CD4-positive, alpha-beta T cell (primary cell): ENCODE measurements at regions not wholly inside any gene's neighbourhood (a gene's known extent, or its start where the extent isn't known, plus 50 kb on each side); places are given as distances from the start of the nearest gene placed in this dataset.

Experiments
- ATAC-seq: fragments of 200-7000 bp; cut with Tn5 transposase; one replicate; pipeline ENCODE4 v1.10.0; 2022; ENCODE audit warnings: mild to moderate bottlenecking; ENCODE audit not compliant: poor library complexity
- CTCF ChIA-PET: fragments of 350-600 bp; sonication (Branson Sonifier 250); formaldehyde crosslinking; loops from one replicate; lab custom pipeline; 2021; ENCODE audit warnings: antibody characterized with exemption, inconsistent platforms; lab: Charles Lee
- POLR2A ChIA-PET: fragments of 350-600 bp; sonication (Branson Sonifier 250); formaldehyde crosslinking; loops from one replicate; lab custom pipeline; 2021; ENCODE audit warnings: antibody characterized with exemption, inconsistent platforms; lab: Charles Lee
- DNase-seq, 14 experiments: peaks; one replicate each; pipeline ENCODE4 v3.0.0-alpha.2; 2013 to 2020; ENCODE audit warnings: mixed read lengths in 2 of 14
- H3K27ac ChIP-seq, 2 donors: one replicate each; pipeline versions ENCODE4 v1.5.1 to v1.7.0; 2013; ENCODE audit warnings: low read length in 2 of 2, low read depth in 1 of 2, mild to moderate bottlenecking in 1 of 2
- H3K27me3 ChIP-seq, 2 experiments: 1 replicate in 1 of 2; 2 replicates in 1 of 2; pipeline versions ENCODE4 v1.6.1 to v1.7.0; 2013; ENCODE audit warnings: low read length in 2 of 2, control low read depth in 1 of 2, mild to moderate bottlenecking in 1 of 2, moderate library complexity in 1 of 2; ENCODE audit not compliant: insufficient read depth in 2 of 2, control insufficient read depth in 1 of 2
- H3K36me3 ChIP-seq: one replicate; pipeline ENCODE4 v1.6.1; 2013; ENCODE audit warnings: low read length, control low read depth; ENCODE audit not compliant: insufficient read depth
- H3K4me1 ChIP-seq: one replicate; pipeline ENCODE4 v1.6.1; 2013; ENCODE audit warnings: low read length, control low read depth; ENCODE audit not compliant: insufficient read depth
- H3K4me3 ChIP-seq: one replicate; pipeline ENCODE4 v1.5.1; 2013; ENCODE audit warnings: mild to moderate bottlenecking, low read length, moderate library complexity
- H3K9me3 ChIP-seq, 2 experiments: 1 replicate in 1 of 2; 2 replicates in 1 of 2; pipeline versions ENCODE4 v1.6.1 to v1.7.0; 2013; ENCODE audit warnings: low read length in 2 of 2, mild to moderate bottlenecking in 2 of 2, control low read depth in 1 of 2, moderate library complexity in 1 of 2; ENCODE audit not compliant: control insufficient read depth in 1 of 2, insufficient read depth in 1 of 2
- H3K27ac Mint-ChIP-seq: one replicate; pipeline ENCODE4 v1.8.0; 2020; ENCODE audit warnings: mixed read lengths
- H3K27me3 Mint-ChIP-seq: one replicate; pipeline ENCODE4 v1.8.0; 2021; ENCODE audit warnings: mixed read lengths
- H3K36me3 Mint-ChIP-seq: one replicate; pipeline ENCODE4 v1.8.0; 2021; ENCODE audit warnings: low read depth, mixed read lengths
- H3K4me1 Mint-ChIP-seq: one replicate; pipeline ENCODE4 v1.8.0; 2021; ENCODE audit warnings: low read depth, mixed read lengths
- H3K4me3 Mint-ChIP-seq: one replicate; pipeline ENCODE4 v1.8.0; 2020; ENCODE audit warnings: mild to moderate bottlenecking, mixed read lengths
- H3K9me3 Mint-ChIP-seq: one replicate; pipeline ENCODE4 v1.8.0; 2020; ENCODE audit warnings: mixed read lengths
- CTCF ChIP-seq: fragments of 200-600 bp; IDR thresholded peaks from one replicate; pipeline ENCODE4 v1.8.0; 2022; ENCODE audit warnings: antibody characterized with exemption, mild to moderate bottlenecking
- intact Hi-C, 2 experiments: fragments of 100-400 bp; cut with DNase I in 1 of 2; cut with micrococcal nuclease in 1 of 2; formaldehyde crosslinking; loops; one replicate each; pipeline versions ENCODE4 v1.15.1 to v1.9.0; 2023 to 2025; cut with DNase I, micrococcal nuclease

- no peak overlapping the region for H3K4me3 ChIP-seq
- H3K4me3 Mint-ChIP-seq = no peak overlapping the region
- H3K36me3 ChIP-seq = no peaks in the 10 kb centered on the region
- H3K9me3 Mint-ChIP-seq = no peaks in the 10 kb centered on the region
- no peak for TF ChIP-seq CTCF
- POLR2A ChIA-PET = no interaction called here
- no peaks in the 10 kb centered on the region for H3K9me3 ChIP-seq
- intact Hi-C loops = no loop called here
- H3K27ac Mint-ChIP-seq = peak overlapping the region; percentile 52
- H3K27me3 Mint-ChIP-seq = no peaks in the 10 kb centered on the region
- peaks cover 58% of the 10 kb centered on the region for H3K4me1 Mint-ChIP-seq
- H3K27me3 ChIP-seq = no peaks in the 10 kb centered on the region
- peak overlapping the region; percentile 8 to 24 for H3K27ac ChIP-seq
- H3K4me1 ChIP-seq = peaks cover 43% of the 10 kb centered on the region
- peak; percentile 30 for ATAC-seq
- peak in 4 of 14 experiments; percentile 17 to 55 (median 32) for DNase-seq
- CTCF ChIA-PET = no interaction called here
- H3K36me3 Mint-ChIP-seq = no peaks in the 10 kb centered on the region
Observed at GRCh38 chr3:72343078-72343477, 505.2 kb downstream of the SHQ1 start.

- H3K4me3 ChIP-seq = no peak overlapping the region
- H3K4me1 ChIP-seq = peaks cover 36% of the 10 kb centered on the region
- H3K9me3 ChIP-seq = no peaks in the 10 kb centered on the region
- POLR2A ChIA-PET = interaction anchor here (1.2 kb wide), 1 partner anchor 79 kb away, joined by 3 read pairs; no protein-coding TSS in a partner anchor
- TF ChIP-seq CTCF = no peak
- intact Hi-C loops = no loop called here
- ATAC-seq (no peak), DNase-seq (no peak)
- no peak overlapping the region for H3K27ac ChIP-seq
- Mint-ChIP-seq H3K4me3 (no peak overlapping the region), H3K4me1 (peaks cover 51% of the 10 kb centered on the region), H3K9me3 (no peaks in the 10 kb centered on the region), H3K27me3 (no peaks in the 10 kb centered on the region), H3K36me3 (no peaks in the 10 kb centered on the region), H3K27ac (peak overlapping the region; percentile 52)
- H3K27me3 ChIP-seq = no peaks in the 10 kb centered on the region
- CTCF ChIA-PET = no interaction called here
- no peaks in the 10 kb centered on the region for H3K36me3 ChIP-seq
Observed at GRCh38 chr3:72342450-72342849, 505.8 kb downstream of the SHQ1 start.

- Mint-ChIP-seq H3K9me3 (no peaks in the 10 kb centered on the region), H3K27ac (no peak overlapping the region)
Observed at GRCh38 chr3:72341920-72342319, 506.3 kb downstream of the SHQ1 start.

More at GRCh38 chr3:72341920-72342319, 506.3 kb downstream of the SHQ1 start:
- POLR2A ChIA-PET = interaction anchor here (1.2 kb wide), 1 partner anchor 78 kb away, joined by 3 read pairs; no protein-coding TSS in a partner anchor
- no peak for ATAC-seq
- H3K9me3 ChIP-seq = peaks cover 0 to under 1% of the 10 kb centered on the region in 2 experiments
- TF ChIP-seq CTCF = no peak
- peaks cover 31% of the 10 kb centered on the region for H3K4me1 ChIP-seq
- CTCF ChIA-PET = no interaction called here
- no peaks in the 10 kb centered on the region for H3K36me3 ChIP-seq
- peaks cover 46% of the 10 kb centered on the region for H3K4me1 Mint-ChIP-seq
- no peak overlapping the region for H3K4me3 ChIP-seq
- H3K27me3 Mint-ChIP-seq = no peaks in the 10 kb centered on the region
- H3K36me3 Mint-ChIP-seq = no peaks in the 10 kb centered on the region
- intact Hi-C loops = no loop called here
- DNase-seq = no peak
- H3K27me3 ChIP-seq = no peaks in the 10 kb centered on the region
- no peak overlapping the region for H3K27ac ChIP-seq
- no peak overlapping the region for H3K4me3 Mint-ChIP-seq
